T-cell (primary cell): ENCODE measurements at regions not wholly inside any gene's neighbourhood (a gene's known extent, or its start where the extent isn't known, plus 50 kb on each side); places are given as distances from the start of the nearest gene placed in this dataset.

Experiments
- ATAC-seq, 4 experiments: fragments of 200-7000 bp in 3 of 4; fragments of 150-1000 bp in 1 of 4; cut with Tn5 transposase; replicated peaks in 1 of 4; 1 replicate in 3 of 4; 2 replicates in 1 of 4; pipeline ENCODE4 v1.10.0; 2021; ENCODE audit warnings: moderate library complexity in 3 of 4, mild to moderate bottlenecking in 2 of 4, moderate number of reproducible peaks in 1 of 4
- CTCF ChIA-PET, 2 donors: fragments of 300-600 bp; sonication (Branson Sonifier 250); formaldehyde crosslinking; loops; one replicate each; lab custom pipeline; 2022; ENCODE audit warnings: antibody characterized with exemption in 2 of 2; lab: Charles Lee
- POLR2A ChIA-PET, 2 donors: fragments of 300-600 bp; sonication (Branson Sonifier 250); formaldehyde crosslinking; loops; one replicate each; lab custom pipeline; 2022; ENCODE audit warnings: antibody characterized with exemption in 2 of 2; lab: Charles Lee
- DNase-seq, 35 experiments: peaks; one replicate each; pipeline versions ENCODE4 v3.0.0 to v3.0.0-alpha.2; 2013 to 2023
- H3K27ac ChIP-seq: one replicate; pipeline ENCODE4 v1.5.1; 2013; ENCODE audit warnings: low read length
- H3K27me3 ChIP-seq, 2 experiments: replicated peaks in 1 of 2; 1 replicate in 1 of 2; 2 replicates in 1 of 2; pipeline versions ENCODE4 v1.6.1 to v1.7.0; 2013; ENCODE audit warnings: low read length in 1 of 2, mixed read lengths in 1 of 2; ENCODE audit not compliant: control insufficient read depth in 2 of 2, insufficient read depth in 2 of 2; ENCODE audit errors: extremely low read depth in 1 of 2
- H3K36me3 ChIP-seq, 2 donors: 1 replicate in 1 of 2; 2 replicates in 1 of 2; pipeline versions ENCODE4 v1.6.1 to v1.7.0; 2013; ENCODE audit warnings: low read length in 1 of 2; ENCODE audit not compliant: control insufficient read depth in 2 of 2, insufficient read depth in 1 of 2; ENCODE audit errors: extremely low read depth in 1 of 2
- H3K4me1 ChIP-seq, 2 experiments: 1 replicate in 1 of 2; 2 replicates in 1 of 2; pipeline versions ENCODE4 v1.6.1 to v1.7.0; 2013; ENCODE audit warnings: low read length in 2 of 2, mixed read lengths in 1 of 2; ENCODE audit not compliant: insufficient read depth in 2 of 2, control insufficient read depth in 1 of 2; ENCODE audit errors: extremely low read depth in 1 of 2
- H3K4me3 ChIP-seq, 2 donors: 1 replicate in 1 of 2; 2 replicates in 1 of 2; pipeline versions ENCODE4 v1.5.1 to v1.7.0; 2013; ENCODE audit warnings: mild to moderate bottlenecking in 2 of 2, low read length in 1 of 2, moderate library complexity in 1 of 2; ENCODE audit not compliant: control insufficient read depth in 1 of 2; ENCODE audit errors: extremely low read depth in 1 of 2
- H3K9me3 ChIP-seq: 2 replicates; pipeline ENCODE4 v1.7.0; 2013
- H3K27ac Mint-ChIP-seq, 2 donors: one replicate each; pipeline ENCODE4 v1.8.0; 2020 to 2021; ENCODE audit warnings: mild to moderate bottlenecking in 2 of 2, mixed read lengths in 2 of 2
- H3K27me3 Mint-ChIP-seq, 2 donors: one replicate each; pipeline ENCODE4 v1.8.0; 2021 to 2022; ENCODE audit warnings: mixed read lengths in 2 of 2
- H3K36me3 Mint-ChIP-seq: one replicate; pipeline ENCODE4 v1.8.0; 2021; ENCODE audit warnings: mixed read lengths
- H3K4me1 Mint-ChIP-seq, 3 donors: one replicate each; pipeline ENCODE4 v1.8.0; 2020 to 2022; ENCODE audit warnings: mixed read lengths in 3 of 3, mild to moderate bottlenecking in 1 of 3
- H3K4me3 Mint-ChIP-seq, 3 donors: one replicate each; pipeline ENCODE4 v1.8.0; 2020 to 2022; ENCODE audit warnings: mild to moderate bottlenecking in 3 of 3, mixed read lengths in 3 of 3, moderate library complexity in 3 of 3
- H3K9me3 Mint-ChIP-seq, 3 donors: one replicate each; pipeline ENCODE4 v1.8.0; 2020 to 2022; ENCODE audit warnings: mixed read lengths in 3 of 3
- WGBS: methylation state at CpG from one replicate; pipeline ENCODE4 v1.1.5; 2013; ENCODE audit warnings: missing lambda C conversion rate; ENCODE audit not compliant: insufficient coverage; 5-methylcytosine and 5-hydroxymethylcytosine counted together

DNA sequence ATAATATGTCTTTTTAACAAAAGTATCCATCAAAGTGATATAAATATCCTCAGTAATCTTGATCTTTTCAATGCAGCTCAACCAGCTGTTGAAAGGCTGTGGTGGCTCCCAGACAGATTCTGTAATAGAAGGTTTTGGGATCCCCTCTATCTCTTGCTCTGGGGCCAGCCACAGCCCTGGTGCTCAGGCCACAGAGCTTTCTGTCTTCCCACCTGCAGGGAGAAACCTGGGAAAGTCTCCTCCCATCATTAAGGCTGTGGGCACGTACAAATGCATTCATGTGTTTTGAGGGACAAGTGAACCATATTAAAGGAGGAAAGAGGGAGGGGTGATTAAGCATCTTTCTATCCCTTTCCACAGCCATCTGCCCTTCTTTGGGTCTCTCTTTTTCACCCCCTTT is 183.1 kb downstream of the PRDM13 start:
- Histone ChIP-seq H3K9me3 (no peaks in the 10 kb centered on the region), H3K27me3 (peaks cover 4 to 6% of the 10 kb centered on the region in 2 experiments), H3K36me3 (no peaks in the 10 kb centered on the region), H3K27ac (no peak overlapping the region), H3K4me3 (no peak overlapping the region), H3K4me1 (no peaks in the 10 kb centered on the region)
- ATAC-seq (no peak), DNase-seq (no peak)
- H3K36me3 Mint-ChIP-seq, result no peaks in the 10 kb centered on the region
- peaks cover 21 to 23% of the 10 kb centered on the region in 2 donors for H3K27me3 Mint-ChIP-seq
- H3K9me3 Mint-ChIP-seq, result no peaks in the 10 kb centered on the region
- H3K4me1 Mint-ChIP-seq, result no peaks in the 10 kb centered on the region
- ChIA-PET CTCF (no interaction called here), POLR2A (no interaction called here)
- WGBS, result no CpG with 5 or more reads among the region's 1 CpG
- no peak overlapping the region for H3K4me3 Mint-ChIP-seq
- H3K27ac Mint-ChIP-seq, result no peak overlapping the region

DNA sequence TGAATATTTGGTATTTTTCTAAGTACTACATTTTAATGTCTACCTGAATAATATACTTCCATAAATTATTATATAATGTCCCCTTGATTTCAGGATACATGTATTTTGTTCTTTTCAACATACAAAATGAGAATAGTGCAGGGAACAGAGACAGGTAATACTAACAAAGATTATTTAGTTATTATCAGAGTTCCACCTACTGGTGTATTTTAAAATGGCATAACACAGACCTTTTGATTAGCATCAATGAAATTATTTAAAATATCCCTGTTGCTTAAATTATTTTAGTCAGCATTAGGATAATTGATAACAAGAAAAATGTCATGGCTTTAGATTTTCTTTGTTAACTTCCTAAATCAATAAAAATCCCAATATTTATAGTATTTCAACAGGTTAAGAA is 184.0 kb downstream of the PRDM13 start:
- ATAC-seq (no peak), DNase-seq (no peak)
- Mint-ChIP-seq H3K4me1 (no peaks in the 10 kb centered on the region), H3K27ac (no peak overlapping the region), H3K9me3 (no peaks in the 10 kb centered on the region), H3K36me3 (no peaks in the 10 kb centered on the region), H3K27me3 (peaks cover 21 to 25% of the 10 kb centered on the region in 2 donors), H3K4me3 (no peak overlapping the region)
- H3K4me3 ChIP-seq, result no peak overlapping the region
- H3K27me3 ChIP-seq, result peaks cover 4 to 6% of the 10 kb centered on the region in 2 experiments
- H3K4me1 ChIP-seq, result no peaks in the 10 kb centered on the region
- POLR2A ChIA-PET, result no interaction called here
- H3K27ac ChIP-seq, result no peak overlapping the region
- CTCF ChIA-PET, result no interaction called here
- no peaks in the 10 kb centered on the region for H3K9me3 ChIP-seq
- H3K36me3 ChIP-seq, result no peaks in the 10 kb centered on the region

DNA sequence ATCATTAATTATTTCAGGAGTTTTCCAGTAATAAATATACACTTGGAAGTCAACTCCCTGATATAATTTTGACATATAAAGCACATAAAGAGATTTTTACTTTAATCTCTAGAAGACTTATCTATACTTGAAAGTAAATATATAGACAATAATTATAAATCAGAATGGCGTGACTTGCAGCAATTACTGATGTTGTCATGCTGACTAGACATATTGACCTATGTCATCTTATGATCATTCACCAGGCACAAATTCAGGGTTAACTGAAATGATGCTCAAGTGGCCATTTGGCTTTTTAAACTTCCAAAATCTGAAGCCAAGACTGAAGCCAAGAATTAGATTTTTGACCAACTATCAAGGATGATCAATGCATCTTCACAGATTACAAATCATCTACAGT is 192.2 kb downstream of the MCHR2 start:
- ChIA-PET CTCF (no interaction called here), POLR2A (interaction anchor here in 1 of 2 donors (0.6 kb wide), 1 partner anchor 22 kb away, joined by 3 read pairs; no protein-coding TSS in a partner anchor)
- H3K27ac Mint-ChIP-seq, result no peak overlapping the region
- H3K36me3 Mint-ChIP-seq, result no peaks in the 10 kb centered on the region
- Histone ChIP-seq H3K4me1 (no peaks in the 10 kb centered on the region), H3K36me3 (no peaks in the 10 kb centered on the region), H3K27ac (no peak overlapping the region), H3K27me3 (peaks cover 0 to 2% of the 10 kb centered on the region in 2 experiments), H3K9me3 (no peaks in the 10 kb centered on the region), H3K4me3 (no peak overlapping the region)
- peaks cover 7 to 14% of the 10 kb centered on the region in 2 donors for H3K27me3 Mint-ChIP-seq
- ATAC-seq (no peak), DNase-seq (no peak)
- 80% methylated on average over 1 of the region's 1 CpG for WGBS
- no peak overlapping the region for H3K4me3 Mint-ChIP-seq
- H3K4me1 Mint-ChIP-seq, result no peaks in the 10 kb centered on the region
- no peaks in the 10 kb centered on the region for H3K9me3 Mint-ChIP-seq

DNA sequence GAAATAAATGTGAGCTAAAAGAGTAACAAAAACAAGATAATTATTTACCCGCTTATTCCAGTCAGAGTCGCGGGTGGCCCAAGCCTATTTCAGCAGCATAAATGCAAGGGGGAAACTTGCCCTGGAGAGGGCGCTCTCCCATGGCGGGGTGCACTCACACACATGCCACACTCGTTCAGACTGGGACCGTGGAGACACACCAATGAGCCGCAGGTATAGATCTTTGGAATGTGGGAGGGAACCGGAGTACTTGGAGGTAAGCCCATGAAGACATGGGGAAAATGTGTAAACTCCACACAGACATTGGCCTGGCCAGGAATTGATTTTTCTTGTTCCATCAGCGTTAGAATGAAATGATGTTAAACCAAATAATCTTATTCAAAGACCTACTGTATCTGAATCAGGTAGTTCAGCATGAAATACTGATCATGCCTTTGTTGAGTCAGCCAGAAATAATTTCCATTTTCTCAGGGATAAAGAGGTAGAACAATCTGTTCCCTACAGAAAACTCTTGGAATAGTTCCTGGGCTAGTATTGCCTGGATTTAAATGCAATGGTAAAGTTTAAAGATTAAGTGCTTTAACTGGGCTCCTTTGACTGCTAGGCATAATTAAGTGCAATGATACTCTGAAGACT is 191.5 kb downstream of the MCHR2 start:
- Histone ChIP-seq H3K36me3 (no peaks in the 10 kb centered on the region), H3K27me3 (peaks cover 0 to 3% of the 10 kb centered on the region in 2 experiments), H3K9me3 (no peaks in the 10 kb centered on the region), H3K27ac (no peak overlapping the region), H3K4me1 (no peaks in the 10 kb centered on the region), H3K4me3 (no peak overlapping the region)
- Mint-ChIP-seq H3K9me3 (no peaks in the 10 kb centered on the region), H3K4me3 (no peak overlapping the region), H3K27me3 (peaks cover 8 to 14% of the 10 kb centered on the region in 2 donors), H3K27ac (no peak overlapping the region), H3K36me3 (no peaks in the 10 kb centered on the region), H3K4me1 (no peaks in the 10 kb centered on the region)
- WGBS, result 57% methylated on average over 7 of the region's 10 CpGs
- POLR2A ChIA-PET, result interaction anchor here in 1 of 2 donors (0.7 kb wide), 1 partner anchor 896 kb away, joined by 3 read pairs; no protein-coding TSS in a partner anchor
- DNase-seq, result no peak
- CTCF ChIA-PET, result no interaction called here
- no peak for ATAC-seq

DNA sequence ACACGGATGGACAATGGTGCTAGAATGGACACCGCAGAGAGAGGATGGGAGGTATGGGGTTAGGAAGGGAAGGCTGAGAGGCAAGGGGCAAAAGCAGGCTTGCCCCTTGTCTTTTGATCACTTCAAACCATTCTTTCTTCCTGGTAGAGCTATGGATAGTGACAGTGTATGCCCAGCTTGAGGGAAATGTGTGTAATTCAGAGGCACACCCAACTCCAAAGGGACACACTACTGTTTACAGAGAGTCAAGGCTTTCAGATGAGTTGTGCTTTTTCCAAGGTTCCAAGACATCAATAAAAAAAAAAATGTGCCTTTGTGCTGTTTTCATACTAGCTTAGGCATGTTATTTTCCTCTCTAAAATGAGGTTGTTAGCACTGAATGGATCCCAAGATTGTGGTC is 185.0 kb downstream of the MCHR2 start:
- H3K36me3 ChIP-seq, result no peaks in the 10 kb centered on the region

DNA sequence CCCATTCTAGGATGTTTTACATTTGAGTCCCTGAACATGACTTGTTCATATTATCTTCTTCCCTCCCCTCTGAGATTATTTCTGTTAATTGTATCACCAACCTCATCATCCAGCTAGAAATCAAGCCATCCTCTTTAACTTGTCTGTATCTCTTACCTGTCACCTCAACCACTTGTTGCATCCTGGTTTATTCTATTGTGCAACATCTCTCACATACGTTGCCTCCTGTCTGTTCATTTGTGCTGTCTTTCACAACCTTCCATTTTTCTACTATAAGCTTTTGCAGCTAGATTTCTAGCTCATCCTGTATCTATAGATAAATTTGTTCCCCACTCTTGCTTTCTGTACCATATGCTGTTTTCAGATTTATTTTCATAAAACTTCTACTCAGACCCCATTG is 183.7 kb downstream of the MCHR2 start:
- Mint-ChIP-seq H3K9me3 (no peaks in the 10 kb centered on the region), H3K36me3 (no peaks in the 10 kb centered on the region), H3K27me3 (peaks cover 29 to 41% of the 10 kb centered on the region in 2 donors), H3K4me1 (peaks cover 0 to 1% (median 0%) of the 10 kb centered on the region in 3 donors), H3K4me3 (no peak overlapping the region), H3K27ac (no peak overlapping the region)
- no peaks in the 10 kb centered on the region for H3K4me1 ChIP-seq
- H3K27me3 ChIP-seq, result peaks cover 0 to 5% of the 10 kb centered on the region in 2 experiments
- H3K4me3 ChIP-seq, result no peak overlapping the region
- CTCF ChIA-PET, result no interaction called here
- H3K36me3 ChIP-seq, result no peaks in the 10 kb centered on the region
- no peak for DNase-seq
- WGBS, result 33% methylated on average over 1 of the region's 1 CpG
- no peak for ATAC-seq
- POLR2A ChIA-PET, result no interaction called here
- no peaks in the 10 kb centered on the region for H3K9me3 ChIP-seq
- no peak overlapping the region for H3K27ac ChIP-seq

More for the DNA sequence above, 185.0 kb downstream of the MCHR2 start:
- H3K9me3 ChIP-seq, result no peaks in the 10 kb centered on the region
- no peak overlapping the region for H3K27ac Mint-ChIP-seq
- ChIA-PET POLR2A (no interaction called here), CTCF (interaction anchor here in 1 of 2 donors (0.6 kb wide), 2 partner anchors 9 to 59 kb away, joined by 3 to 6 read pairs; no protein-coding TSS in a partner anchor)
- WGBS, result 67% methylated on average over 1 of the region's 2 CpGs
- H3K4me1 Mint-ChIP-seq, result peaks cover 0 to 1% (median 0%) of the 10 kb centered on the region in 3 donors
- no peaks in the 10 kb centered on the region for H3K4me1 ChIP-seq
- H3K9me3 Mint-ChIP-seq, result no peaks in the 10 kb centered on the region
- peaks cover 0 to 2% of the 10 kb centered on the region in 2 experiments for H3K27me3 ChIP-seq
- no peak overlapping the region for H3K4me3 Mint-ChIP-seq
- no peaks in the 10 kb centered on the region for H3K36me3 Mint-ChIP-seq
- H3K4me3 ChIP-seq, result no peak overlapping the region
- no peak for ATAC-seq
- DNase-seq, result no peak
- H3K27me3 Mint-ChIP-seq, result peaks cover 29 to 41% of the 10 kb centered on the region in 2 donors
- no peak overlapping the region for H3K27ac ChIP-seq
